ENCODE measurements at regions not wholly inside any gene's neighbourhood (a gene's known extent, or its start where the extent isn't known, plus 50 kb on each side); places are given as distances from the start of the nearest gene placed in this dataset.
"Not testable (repeated sequence)": the region's sequence is repeated elsewhere in the genome, so short reads cannot be mapped to it uniquely, and the experiment has no call there.

- no peak for DNase-seq
Measured at GRCh38 chr2:7094231-7094741, 177.1 kb downstream of the RNF144A start.

DNA sequence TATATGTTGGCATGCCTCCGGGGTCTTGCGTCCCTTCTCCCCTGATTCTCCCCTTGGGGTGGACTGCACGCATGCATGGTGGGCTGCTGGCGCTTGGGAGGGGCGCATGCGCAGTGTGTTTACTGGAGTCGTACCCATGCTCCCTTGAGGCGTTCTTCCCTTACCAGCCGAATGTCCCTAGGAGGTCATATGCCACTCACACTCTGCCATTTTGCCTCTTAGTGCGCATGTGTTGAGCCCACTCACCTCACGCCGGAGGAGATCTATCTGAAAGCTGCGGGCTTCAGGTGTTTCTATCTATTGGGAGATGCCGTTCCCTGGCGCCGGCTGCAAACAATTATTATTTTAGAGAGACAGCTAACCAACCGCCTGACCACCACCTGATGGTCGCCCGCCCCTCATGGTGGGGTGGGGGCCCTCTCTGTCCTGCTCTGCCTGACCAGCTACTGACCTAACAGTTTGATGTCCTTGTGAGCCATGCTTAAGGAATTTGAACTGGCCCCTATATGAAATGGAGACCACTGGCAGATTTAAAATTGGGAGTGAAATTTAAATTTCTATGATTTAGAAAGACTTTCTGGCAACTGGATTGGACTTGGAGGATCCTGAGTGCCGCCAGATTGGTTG is 179.6 kb downstream of the RNF144A start:
- DNase-seq, result no peak

- DNase-seq, result peak; percentile 43
Measured at GRCh38 chr2:7097353-7097895, 180.2 kb downstream of the RNF144A start.

DNA sequence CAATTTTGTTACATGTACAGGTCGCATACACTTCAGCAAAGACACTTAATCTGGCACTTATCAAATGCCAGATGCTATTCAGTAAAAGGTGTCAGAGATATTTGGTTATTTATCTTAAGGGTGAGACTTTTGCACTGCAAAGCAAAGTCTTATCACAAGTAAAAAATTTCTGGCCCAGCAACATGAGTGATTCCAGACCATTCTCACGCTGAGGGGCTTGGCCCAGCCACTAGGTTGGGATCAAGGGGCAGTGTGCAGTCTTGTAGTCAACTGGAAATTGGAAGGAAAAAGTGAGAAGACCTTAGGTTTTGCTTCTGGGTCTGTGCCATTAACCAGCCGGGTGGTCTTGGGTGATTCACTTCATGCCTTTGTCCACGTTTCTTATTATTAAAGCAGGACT is 181.6 kb downstream of the RNF144A start:
- DNase-seq, result no peak

DNA sequence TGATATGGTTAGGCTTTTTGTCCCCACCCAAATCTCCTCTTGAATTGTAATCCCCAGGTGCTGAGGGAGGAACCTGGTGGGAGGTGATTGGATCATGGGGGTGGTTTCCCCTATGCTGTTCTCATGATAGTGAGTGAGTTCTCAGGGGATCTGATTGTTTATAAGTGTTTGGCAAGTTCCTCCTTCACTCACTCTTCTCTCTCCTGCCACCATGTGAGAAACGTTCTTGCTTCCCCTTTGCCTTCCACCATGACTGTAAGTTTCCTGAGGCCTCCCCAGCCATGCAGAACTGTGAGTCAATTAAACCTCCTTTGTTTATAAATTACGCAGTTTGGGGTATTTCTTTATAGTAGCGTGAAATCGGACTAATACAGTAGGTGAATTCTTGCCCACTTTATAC is 182.5 kb downstream of the RNF144A start:
- not testable (repeated sequence) for DNase-seq

GRCh38 chr2:7102826-7103225 is 185.6 kb downstream of the RNF144A start:
- no peak for DNase-seq

DNA sequence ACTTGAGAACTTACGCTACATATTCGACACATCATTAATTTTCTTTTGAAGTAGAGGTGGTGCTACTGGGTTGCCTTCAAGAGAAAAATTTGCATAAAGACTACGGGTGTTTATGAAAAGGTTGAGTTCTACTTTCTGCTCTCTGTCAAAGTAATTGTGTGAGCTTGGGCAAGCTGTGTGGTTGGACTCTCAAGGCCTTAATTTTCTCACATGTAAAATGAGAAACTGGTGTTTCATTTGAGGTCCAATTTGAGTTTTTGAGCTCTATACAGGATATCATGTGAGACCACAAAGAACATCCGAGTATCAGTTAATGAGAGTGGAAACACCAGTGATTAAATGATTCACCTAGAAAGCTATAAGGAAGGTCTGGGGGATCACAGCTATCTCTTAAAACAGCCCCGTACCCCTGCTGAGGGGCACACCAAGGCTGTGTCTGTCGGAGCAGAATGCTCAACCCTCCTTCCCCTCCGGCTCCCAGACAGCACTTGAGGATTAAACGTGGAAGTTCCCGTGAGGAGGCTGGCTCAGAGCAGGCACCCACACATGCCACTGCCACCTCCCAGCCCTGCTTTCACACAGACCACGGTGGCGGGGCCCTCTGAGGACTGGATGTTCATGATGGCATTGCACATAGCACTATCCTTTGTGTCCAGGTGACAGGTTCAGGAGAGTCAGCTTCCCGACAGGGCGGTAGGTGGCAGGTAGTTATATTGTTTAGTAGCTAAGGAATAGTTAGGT is 191.8 kb downstream of the RNF144A start:
- DNase-seq, result no peak

DNA sequence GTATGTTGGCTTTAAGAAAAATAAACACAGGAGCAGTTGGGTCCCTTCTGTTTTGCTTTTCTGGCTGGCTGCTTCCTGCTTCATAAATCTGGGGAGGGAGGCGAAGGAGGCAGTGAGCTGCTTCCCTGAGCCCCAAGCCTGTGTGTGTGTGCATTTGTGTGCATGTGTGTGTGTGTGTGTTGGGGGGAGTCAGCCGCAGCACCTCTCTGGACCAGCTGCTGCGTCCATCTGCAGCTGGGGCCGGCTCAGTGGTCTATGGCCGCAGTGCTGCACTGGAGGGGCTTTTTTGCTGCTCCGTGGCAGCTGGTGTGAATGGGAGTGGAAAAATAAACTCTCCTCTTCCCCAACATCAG is 192.3 kb downstream of the RNF144A start:
- DNase-seq, result no peak

- no peak for DNase-seq
Measured at GRCh38 chr2:7111626-7112025, 194.4 kb downstream of the RNF144A start.

GRCh38 chr2:7115364-7115763 is 198.2 kb downstream of the RNF144A start:
- DNase-seq, result no peak

- DNase-seq, result no peak
Measured at GRCh38 chr2:7115906-7116305, 198.7 kb downstream of the RNF144A start.

GRCh38 chr2:7116511-7116910 is 199.3 kb downstream of the RNF144A start:
- DNase-seq, result no peak

- DNase-seq, result no peak
Measured at GRCh38 chr2:7117076-7117475, 199.9 kb downstream of the RNF144A start.

GRCh38 chr2:7118606-7119131 is 201.5 kb downstream of the RNF144A start:
- no peak for DNase-seq

- DNase-seq, result no peak
Measured at GRCh38 chr2:7119132-7119835, 202.1 kb downstream of the RNF144A start.

- no peak for DNase-seq
Measured at GRCh38 chr2:7121851-7122250, 204.6 kb downstream of the RNF144A start.

- DNase-seq, result no peak
Measured at GRCh38 chr2:7127156-7127555, 209.9 kb downstream of the RNF144A start.

DNA sequence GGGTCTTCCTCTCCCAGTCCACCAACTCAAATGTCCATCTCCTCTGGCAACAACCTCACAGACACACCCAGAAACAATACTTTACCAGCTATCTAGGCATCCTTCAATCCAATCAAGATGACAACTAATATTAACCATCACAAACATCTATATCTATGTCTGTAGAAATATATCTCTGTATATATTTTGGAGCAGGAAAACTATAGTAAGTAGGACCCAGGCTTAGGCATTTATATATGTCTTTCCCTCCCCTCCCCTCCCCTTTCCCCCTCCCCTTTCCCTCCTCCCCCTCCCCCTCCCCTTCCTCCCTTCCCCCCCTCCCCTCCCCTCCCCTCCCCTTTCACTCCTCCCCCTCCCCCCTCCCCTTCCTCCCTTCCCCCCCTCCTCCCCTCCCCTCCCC is 210.5 kb downstream of the RNF144A start:
- DNase-seq, result no peak

GRCh38 chr2:7131261-7131660 is 214.0 kb downstream of the RNF144A start:
- no peak for DNase-seq

DNA sequence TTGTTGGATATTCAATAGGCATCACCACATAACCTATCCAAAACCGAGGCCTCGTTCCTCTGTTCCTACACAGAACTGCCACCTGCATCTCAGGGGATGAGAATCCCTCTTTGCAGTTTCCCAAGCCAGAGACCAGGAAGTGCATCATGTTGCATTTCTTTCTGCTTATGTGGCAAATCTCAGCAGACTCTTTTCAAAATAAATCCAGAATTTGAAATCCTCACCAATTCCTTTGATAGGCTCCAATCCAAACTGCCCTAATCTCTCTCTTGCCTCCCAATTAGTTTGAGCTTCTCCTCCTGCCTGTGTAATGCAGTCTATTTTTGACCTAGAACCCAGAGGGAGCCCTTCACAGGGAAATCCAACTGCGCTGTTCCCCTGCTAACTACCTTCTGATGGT is 215.5 kb downstream of the RNF144A start:
- DNase-seq, result no peak

- no peak for DNase-seq
Measured at GRCh38 chr2:7133521-7133920, 216.3 kb downstream of the RNF144A start.

- DNase-seq, result no peak
Measured at GRCh38 chr2:7140306-7140705, 223.1 kb downstream of the RNF144A start.

GRCh38 chr2:7145707-7146106 is 228.5 kb downstream of the RNF144A start:
- no peak for DNase-seq

GRCh38 chr2:7146151-7146550 is 228.9 kb downstream of the RNF144A start:
- no peak for DNase-seq
